NOMO-1 (cell line): ENCODE measurements at regions not wholly inside any gene's neighbourhood (a gene's known extent, or its start where the extent isn't known, plus 50 kb on each side); places are given as distances from the start of the nearest gene placed in this dataset.

Experiments
- DNase-seq, 2 experiments: peaks; one replicate each; lab custom pipeline; 2025; ENCODE audit not compliant: unreplicated experiment in 2 of 2; lab: John Stamatoyannopoulos, UW

DNA sequence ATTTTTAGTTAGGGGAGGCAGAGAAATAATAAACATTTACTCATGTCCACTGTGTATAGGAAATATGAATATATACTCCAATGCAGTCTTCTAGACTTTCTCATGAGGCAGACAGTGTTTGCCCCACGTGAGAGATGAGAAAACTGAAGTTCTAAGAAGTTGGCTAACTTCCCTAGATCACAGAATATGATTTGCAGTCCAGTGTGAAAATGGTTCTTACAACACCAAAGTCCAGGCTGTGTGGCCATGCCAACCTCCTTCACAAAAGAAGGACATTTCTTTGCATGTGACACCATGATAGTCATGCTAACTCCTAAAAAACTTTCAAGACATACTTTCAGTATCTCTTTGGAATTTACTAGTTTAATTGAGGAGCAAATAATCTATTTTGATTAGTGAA, 143.7 kb downstream of the IRS1 start:
- DNase-seq: peak; percentile 33 to 50

DNA sequence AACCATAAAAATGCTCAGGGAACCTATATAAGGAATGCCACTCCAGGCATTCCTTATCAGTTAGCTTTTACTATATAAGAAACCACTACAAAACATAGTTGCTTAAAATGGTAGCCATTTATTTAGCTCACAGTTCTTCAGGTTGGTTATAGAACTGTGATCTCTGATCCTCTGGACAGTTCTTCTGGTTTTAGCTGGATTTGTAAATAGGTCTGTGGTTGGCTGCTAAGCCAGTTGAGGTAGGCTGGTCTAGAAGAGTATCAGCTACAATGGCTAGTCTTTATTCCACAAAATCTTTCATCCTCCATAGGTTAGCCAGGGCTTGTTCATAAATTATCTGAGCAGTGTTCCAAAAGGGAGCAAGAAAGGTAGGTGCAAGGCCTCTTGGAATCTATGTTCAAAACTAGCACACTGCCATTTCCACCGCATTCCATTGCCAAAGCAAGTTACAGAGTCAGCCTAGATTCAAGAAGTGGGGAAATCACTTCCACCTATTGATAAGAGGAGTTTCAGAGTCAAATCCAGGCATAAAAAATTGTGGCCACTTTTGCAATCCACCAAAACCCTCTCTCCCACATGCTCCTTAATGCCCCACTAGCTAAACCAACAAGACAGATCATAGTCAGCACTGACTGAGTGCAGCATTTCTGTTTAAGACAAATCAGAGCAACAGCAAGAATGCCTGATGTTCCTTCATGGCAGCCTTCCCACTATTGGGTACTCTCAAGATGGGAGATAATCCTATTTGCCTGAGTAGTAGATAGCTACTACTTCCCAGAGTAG, 146.4 kb downstream of the IRS1 start:
- DNase-seq: no peak

DNA sequence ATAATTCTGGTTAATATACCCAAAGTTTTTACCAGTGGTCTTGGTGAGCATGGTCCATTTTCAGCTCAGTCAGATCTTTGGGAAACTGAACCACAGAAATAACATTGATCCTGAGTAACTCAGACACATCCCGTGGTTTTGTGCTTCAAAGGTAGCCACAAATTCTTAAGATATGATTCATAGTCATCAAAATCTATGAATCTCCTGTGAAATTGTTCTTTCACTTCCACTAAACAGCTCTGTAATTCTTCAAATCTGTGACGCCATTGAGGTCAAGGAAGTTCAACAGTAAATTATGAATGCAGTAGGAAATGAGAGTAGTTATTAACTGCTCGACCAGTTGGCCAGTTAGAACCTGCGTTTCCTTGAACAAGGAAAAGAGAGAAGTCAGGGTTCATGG, 147.3 kb downstream of the IRS1 start:
- peak; percentile 74 to 93 for DNase-seq

DNA sequence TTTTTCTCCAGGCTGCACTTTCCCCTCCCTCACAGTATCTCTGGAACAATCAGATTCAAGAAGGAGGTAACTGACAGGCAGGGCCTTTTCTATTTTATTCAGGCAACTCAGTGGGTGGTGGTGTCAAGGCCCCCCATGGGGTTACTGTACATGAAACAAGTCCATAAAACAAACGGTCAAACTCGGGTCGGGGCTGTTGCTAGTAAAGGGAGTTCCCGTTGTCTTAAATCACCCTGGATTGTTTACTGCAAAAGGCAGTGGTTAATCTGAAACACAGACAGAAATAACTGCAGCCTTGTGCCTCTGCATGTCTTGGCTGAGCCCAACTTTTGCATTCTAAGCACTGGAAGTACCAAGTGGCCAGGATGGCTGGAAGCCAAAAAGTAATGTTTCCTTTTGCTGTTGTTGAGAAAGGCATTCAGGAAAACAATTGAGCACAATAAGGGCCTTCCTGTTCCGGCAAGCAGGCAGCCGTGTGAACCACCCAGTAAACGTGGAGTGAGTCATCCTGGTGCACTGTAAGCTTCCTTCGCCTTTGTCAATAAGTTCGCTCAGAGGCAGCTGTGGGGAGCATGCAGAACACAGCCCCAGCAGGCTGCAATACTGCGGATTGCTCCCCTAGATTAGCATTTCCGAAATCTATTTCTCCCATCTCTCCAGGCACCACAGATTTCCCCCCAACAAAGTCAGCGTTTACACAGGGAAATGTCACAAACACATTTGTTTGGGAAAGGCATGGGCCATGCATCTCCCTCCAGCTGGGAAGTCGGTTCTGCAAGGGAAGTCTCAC, 149.6 kb downstream of the IRS1 start:
- peak; percentile 80 to 89 for DNase-seq

DNA sequence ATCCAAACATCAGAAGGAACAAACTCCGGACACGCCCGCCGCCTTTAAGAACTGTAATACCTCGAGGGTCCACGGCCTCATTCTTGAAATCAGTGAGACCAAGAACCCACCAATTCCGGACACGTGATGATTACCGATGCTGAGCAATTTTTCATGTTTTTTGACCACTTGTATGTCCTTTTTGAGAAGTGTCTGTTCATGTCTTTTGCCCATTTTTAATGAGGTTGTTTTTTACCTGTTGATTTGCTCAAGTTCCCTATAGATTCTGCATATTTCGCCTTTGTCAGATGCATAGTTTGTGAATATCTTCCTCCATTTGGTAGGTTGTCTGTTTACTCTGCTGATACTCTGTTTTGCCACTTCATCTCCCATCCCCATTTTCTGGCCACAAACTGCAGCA, 150.4 kb downstream of the IRS1 start:
- no peak for DNase-seq

DNA sequence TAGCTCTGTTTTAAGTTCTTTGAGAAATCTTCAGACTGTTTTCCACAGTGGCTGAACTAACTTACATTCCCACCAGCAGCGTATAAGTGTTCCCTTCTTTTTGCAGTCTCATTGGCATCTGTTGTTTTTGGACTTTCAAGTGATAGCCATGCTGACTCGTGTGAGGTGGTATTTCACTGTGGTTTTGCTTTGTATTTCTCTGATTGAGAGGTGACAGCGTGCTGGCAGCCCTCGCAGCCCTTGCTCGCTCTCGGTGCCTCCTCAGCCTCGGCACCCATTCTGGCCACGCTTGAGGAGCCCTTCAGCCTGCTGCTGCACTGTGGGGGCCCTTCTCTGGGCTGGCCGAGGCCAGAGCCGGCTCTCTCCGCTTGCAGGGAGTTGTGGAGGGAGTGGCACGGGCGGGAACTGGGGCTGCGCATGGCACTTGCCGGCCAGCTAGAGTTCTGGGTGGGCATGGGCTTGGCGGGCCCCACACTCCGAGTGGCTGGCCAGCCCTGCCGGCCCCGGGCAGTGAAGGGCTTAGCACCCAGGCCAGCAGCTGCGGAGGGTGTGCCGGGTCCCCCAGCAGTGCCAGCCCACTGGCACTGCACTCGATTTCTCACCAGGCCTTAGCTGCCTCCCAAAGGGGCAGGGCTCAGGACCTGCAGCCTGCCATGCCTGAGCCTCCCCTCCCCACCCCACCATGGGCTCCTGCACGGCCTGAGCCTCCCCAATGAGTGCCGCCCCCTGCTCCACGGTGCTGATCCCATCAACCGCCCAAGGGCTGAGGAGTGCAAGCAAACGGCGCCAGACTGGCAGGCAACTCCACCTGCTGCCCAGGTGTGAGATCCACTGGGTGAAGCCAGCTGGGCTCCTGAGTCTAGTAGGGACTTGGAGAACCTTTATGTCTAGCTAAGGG, 151.8 kb downstream of the IRS1 start:
- DNase-seq: no peak

DNA sequence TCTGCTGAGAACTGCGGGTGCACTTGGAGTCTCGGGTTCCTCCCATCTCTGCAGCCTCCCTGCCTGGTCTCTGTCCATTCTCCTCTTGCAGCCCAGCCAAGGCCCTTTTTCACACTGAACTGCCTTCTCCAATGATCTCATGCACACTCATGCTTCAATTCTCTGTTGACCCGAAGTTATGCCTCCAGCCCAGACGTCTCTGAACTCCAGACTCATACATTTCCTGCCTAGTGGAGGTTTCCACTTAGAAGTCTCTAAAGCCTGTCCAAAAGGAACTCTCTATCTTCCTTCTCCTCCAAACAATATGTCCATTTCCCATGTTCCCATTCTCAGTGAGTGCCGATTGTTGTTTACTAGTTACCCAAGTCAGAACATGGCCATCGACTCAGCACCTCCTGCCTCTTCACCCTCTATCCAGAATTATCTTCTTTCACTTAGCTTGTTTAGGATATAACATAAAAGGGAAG, 155.2 kb downstream of the IRS1 start:
- DNase-seq: no peak

DNA sequence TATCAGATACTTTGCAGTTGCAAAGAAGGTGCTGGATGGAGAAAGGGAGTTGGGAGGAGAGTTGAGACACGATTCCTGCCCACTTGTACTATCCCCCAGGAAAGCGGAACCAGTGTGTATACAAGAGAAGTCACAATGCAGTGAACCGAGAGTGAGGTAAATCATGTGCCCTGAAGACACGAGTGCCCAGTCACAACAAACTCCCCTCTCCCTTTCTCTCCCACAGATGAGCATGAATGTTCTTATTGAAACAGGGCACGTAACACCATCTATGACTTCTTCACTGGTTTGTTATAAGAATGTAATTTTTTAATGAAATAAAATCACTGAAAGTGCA, 155.7 kb downstream of the IRS1 start:
- DNase-seq: no peak

DNA sequence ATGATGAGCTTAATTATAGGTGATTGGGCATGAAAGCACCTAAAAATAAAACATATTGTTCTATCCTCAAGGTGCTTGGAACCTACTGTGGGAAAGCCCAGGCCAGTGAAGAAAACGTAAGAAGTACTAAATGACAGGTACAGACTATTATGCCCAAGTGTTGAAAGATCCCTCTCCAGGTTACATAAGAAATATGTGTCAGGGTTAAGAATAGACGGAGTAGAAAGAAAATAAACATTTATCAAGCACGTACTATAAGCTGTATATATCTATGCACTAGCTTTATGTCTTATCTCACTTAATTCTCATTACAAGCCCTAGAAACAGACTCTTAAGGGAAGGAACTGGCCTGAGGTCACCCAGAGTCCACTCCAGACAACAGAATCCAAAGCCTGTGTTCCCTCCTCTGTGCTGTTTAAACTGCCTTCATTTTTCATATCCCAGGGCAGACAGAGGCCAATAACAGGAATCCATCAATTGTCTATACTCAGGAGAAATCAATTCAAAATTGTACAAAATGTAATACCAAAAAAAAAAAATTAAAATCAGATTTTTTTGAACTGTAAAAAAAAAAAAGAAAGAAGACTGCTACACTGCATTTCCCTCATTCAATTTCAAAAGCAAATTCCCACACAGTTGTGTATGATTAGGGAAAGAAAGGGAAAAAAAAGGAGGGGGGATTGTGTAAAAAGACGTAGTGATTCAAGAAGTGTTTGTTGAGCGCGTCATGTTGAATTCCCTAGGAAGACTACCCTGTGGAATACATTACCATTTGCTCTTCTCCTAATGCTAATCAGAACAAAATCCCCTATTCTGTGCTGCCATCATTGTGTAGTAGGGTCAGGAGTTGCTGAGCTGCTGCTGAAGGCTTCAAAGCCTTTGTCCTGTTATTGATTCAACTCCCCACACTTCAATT, 156.3 kb downstream of the IRS1 start:
- DNase-seq: no peak

GRCh38 chr2:226641008-226641407, 158.6 kb downstream of the IRS1 start:
- no peak for DNase-seq

GRCh38 chr2:226640501-226640900, 159.1 kb downstream of the IRS1 start:
- no peak for DNase-seq

GRCh38 chr2:226639550-226639949, 160.1 kb downstream of the IRS1 start:
- DNase-seq: no peak

DNA sequence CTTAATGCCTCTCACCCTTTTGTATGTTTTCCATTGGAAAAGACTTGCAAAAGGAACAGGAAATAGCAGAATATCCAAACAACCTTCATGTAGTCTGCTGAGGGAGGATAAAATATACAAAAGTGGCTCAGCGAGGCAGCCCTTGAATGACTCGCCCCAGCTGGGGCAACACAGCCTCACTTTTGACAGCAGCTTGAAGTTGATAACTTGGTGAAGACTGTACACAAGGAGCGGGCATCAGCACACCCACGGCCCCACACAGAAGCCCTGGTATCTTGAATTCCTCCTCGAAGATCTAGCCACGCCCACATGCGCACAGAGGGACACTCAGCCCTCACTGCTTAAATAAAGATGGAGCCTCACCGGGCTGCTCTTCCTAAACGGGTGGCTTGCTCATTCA, 161.0 kb downstream of the IRS1 start:
- no peak for DNase-seq

DNA sequence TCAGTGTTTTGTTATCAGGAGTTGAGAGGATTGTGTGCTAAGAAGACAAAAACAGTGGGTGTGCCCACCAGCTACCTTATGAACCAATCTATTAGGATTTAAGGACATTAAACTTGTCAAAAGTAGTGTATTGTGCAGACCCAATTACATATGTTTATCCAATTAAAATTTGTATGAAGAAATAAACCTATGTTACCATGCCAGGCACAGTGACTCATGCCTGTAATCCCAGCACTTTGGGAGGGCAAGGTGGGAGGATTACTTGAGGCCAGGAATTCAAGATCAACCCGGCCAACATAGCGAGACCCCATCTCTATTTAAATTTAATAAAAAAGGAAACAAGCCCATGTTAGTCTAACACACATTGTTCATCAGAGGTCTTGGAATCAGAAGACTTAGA, 162.2 kb downstream of the IRS1 start:
- no peak for DNase-seq

DNA sequence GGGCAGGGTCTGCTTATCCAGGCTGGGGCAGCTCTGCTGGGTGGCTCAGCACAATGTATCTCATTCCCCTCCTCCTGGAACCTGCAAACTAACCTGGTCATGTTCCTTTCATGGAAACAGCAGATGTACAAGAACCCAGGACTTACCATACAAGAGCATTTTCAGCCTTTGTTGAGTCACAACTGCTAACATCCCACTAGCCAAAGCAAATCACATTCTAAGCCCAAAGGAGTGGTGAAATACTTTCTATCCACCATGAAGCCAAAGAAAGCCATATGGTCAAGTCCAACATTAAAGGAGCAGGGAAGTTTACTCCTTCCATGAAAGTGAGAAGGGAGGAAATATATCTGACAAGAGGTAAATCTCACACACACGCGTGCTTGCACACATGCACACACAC, 163.0 kb downstream of the IRS1 start:
- DNase-seq: no peak

- DNase-seq: no peak
Observed at GRCh38 chr2:226634943-226635604, 164.5 kb downstream of the IRS1 start.

- DNase-seq: no peak
Observed at GRCh38 chr2:226631671-226632070, 167.9 kb downstream of the IRS1 start.

- no peak for DNase-seq
Observed at GRCh38 chr2:226631187-226631586, 168.4 kb downstream of the IRS1 start.

DNA sequence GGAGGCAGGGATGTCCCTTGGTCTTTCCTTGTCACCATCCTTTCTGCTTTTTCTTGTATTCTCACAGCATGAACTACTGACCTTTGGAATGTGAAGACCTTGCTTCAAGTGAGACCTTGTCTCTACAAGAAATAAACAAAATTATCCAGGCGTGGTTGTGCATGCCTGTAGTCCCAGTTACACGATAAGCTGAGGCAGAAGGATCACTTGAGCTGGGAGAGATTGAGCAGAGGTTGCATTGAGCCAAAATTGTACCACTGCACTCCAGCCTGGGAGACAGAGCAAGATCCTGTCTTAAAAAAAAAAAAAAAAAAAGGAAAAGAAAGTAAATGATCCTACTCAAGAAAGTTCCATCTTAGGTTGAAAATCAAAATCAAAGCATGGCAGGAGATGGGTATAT, 173.7 kb downstream of the IRS1 start:
- no peak for DNase-seq
